Effector memory CD8-positive, alpha-beta T cell (primary cell): ENCODE measurements at regions not wholly inside any gene's neighbourhood (a gene's known extent, or its start where the extent isn't known, plus 50 kb on each side); places are given as distances from the start of the nearest gene placed in this dataset.
A peak's percentile ranks its signal among the peaks of the same experiment; 100 is the strongest.
"Not testable (repeated sequence)": the region's sequence is repeated elsewhere in the genome, so short reads cannot be mapped to it uniquely, and the experiment has no call there.

Experiments
- ATAC-seq: fragments of 150-1000 bp; cut with Tn5 transposase; replicated peaks from 2 replicates; pipeline ENCODE4 v1.10.0; 2021; ENCODE audit warnings: mild to moderate bottlenecking, moderate library complexity
- DNase-seq, 3 experiments: peaks; one replicate each; pipeline ENCODE4 v3.0.0; 2021
- H3K27ac Mint-ChIP-seq, 2 donors: one replicate each; pipeline ENCODE4 v1.8.0; 2022; ENCODE audit warnings: mild to moderate bottlenecking in 2 of 2, mixed read lengths in 2 of 2, moderate library complexity in 2 of 2
- H3K27me3 Mint-ChIP-seq, 2 donors: one replicate each; pipeline ENCODE4 v1.8.0; 2022; ENCODE audit warnings: mixed read lengths in 2 of 2
- H3K36me3 Mint-ChIP-seq: one replicate; pipeline ENCODE4 v1.8.0; 2022; ENCODE audit warnings: mild to moderate bottlenecking, moderate library complexity, mixed read lengths; ENCODE audit not compliant: insufficient read depth
- H3K4me1 Mint-ChIP-seq, 2 donors: one replicate each; pipeline ENCODE4 v1.8.0; 2022; ENCODE audit warnings: low read depth in 2 of 2, mixed read lengths in 2 of 2
- H3K4me3 Mint-ChIP-seq, 2 donors: one replicate each; pipeline ENCODE4 v1.8.0; 2022; ENCODE audit warnings: mild to moderate bottlenecking in 2 of 2, mixed read lengths in 2 of 2, moderate library complexity in 2 of 2
- H3K9me3 Mint-ChIP-seq, 2 donors: one replicate each; pipeline ENCODE4 v1.8.0; 2022; ENCODE audit warnings: mixed read lengths in 2 of 2

- peak; percentile 10 to 30 (median 14) for DNase-seq
- not testable (repeated sequence) for ATAC-seq, H3K9me3 Mint-ChIP-seq, H3K4me3 Mint-ChIP-seq
- H3K36me3 Mint-ChIP-seq = peaks cover 29% of the 10 kb centered on the region
- H3K27me3 Mint-ChIP-seq = peaks cover 12 to 16% of the 10 kb centered on the region in 2 donors
- peak overlapping the region; percentile 90 to 96 for H3K27ac Mint-ChIP-seq
- peaks cover 14 to 19% of the 10 kb centered on the region in 2 donors for H3K4me1 Mint-ChIP-seq
Observed at GRCh38 chr3:197459571-197459970, 96.2 kb downstream of the BDH1 start.

- peak overlapping the region in 1 of 2 donors; percentile 64 for H3K4me3 Mint-ChIP-seq
- peaks cover 29% of the 10 kb centered on the region for H3K36me3 Mint-ChIP-seq
- H3K27ac Mint-ChIP-seq = peak overlapping the region; percentile 90 to 96
Observed at GRCh38 chr3:197458906-197459470, 96.8 kb downstream of the BDH1 start.

GRCh38 chr3:197458179-197458707 lies 97.5 kb downstream of the BDH1 start:
- peak overlapping the region; percentile 10 to 27 for H3K4me3 Mint-ChIP-seq
- ATAC-seq = peak; percentile 52
- H3K27ac Mint-ChIP-seq = peak overlapping the region; percentile 90 to 96
- peaks cover 29% of the 10 kb centered on the region for H3K36me3 Mint-ChIP-seq
- DNase-seq = peak in 2 of 3 experiments; percentile 15 to 18
- no peaks in the 10 kb centered on the region for H3K9me3 Mint-ChIP-seq
- peaks cover 8 to 10% of the 10 kb centered on the region in 2 donors for H3K27me3 Mint-ChIP-seq
- peaks cover 14 to 19% of the 10 kb centered on the region in 2 donors for H3K4me1 Mint-ChIP-seq

More at GRCh38 chr3:197458906-197459470, 96.8 kb downstream of the BDH1 start:
- peaks cover 14 to 19% of the 10 kb centered on the region in 2 donors for H3K4me1 Mint-ChIP-seq
- H3K9me3 Mint-ChIP-seq = no peaks in the 10 kb centered on the region
- H3K27me3 Mint-ChIP-seq = peaks cover 8 to 10% of the 10 kb centered on the region in 2 donors
- no peak for ATAC-seq
- DNase-seq = no peak

- Mint-ChIP-seq H3K4me3 (peak overlapping the region; percentile 90 to 93), H3K36me3 (peaks cover 30% of the 10 kb centered on the region), H3K27ac (peak overlapping the region; percentile 69 to 85), H3K9me3 (no peaks in the 10 kb centered on the region), H3K27me3 (peaks cover 0 to 10% of the 10 kb centered on the region in 2 donors), H3K4me1 (peaks cover 14 to 19% of the 10 kb centered on the region in 2 donors)
- ATAC-seq (peak; percentile 52), DNase-seq (peak in 1 of 3 experiments; percentile 15)
Observed at GRCh38 chr3:197456261-197457091, 99.3 kb downstream of the BDH1 start.

GRCh38 chr3:197454841-197455240 lies 100.9 kb downstream of the BDH1 start:
- peak overlapping the region in 1 of 2 donors; percentile 93 for H3K4me3 Mint-ChIP-seq
- H3K4me1 Mint-ChIP-seq = peaks cover 14 to 18% of the 10 kb centered on the region in 2 donors
- not testable (repeated sequence) for DNase-seq, H3K27ac Mint-ChIP-seq, ATAC-seq, H3K9me3 Mint-ChIP-seq
- peaks cover 0 to 10% of the 10 kb centered on the region in 2 donors for H3K27me3 Mint-ChIP-seq
- H3K36me3 Mint-ChIP-seq = peaks cover 21% of the 10 kb centered on the region

GRCh38 chr3:197454014-197454413 lies 101.8 kb downstream of the BDH1 start:
- no peak overlapping the region for H3K27ac Mint-ChIP-seq
- ATAC-seq = peak; percentile 61

GRCh38 chr3:197450810-197451209 lies 105.0 kb downstream of the BDH1 start:
- DNase-seq = no peak
- Mint-ChIP-seq H3K4me3 (no peak overlapping the region), H3K36me3 (peaks cover 7% of the 10 kb centered on the region), H3K9me3 (no peaks in the 10 kb centered on the region), H3K27ac (no peak overlapping the region), H3K4me1 (peaks cover 4 to 10% of the 10 kb centered on the region in 2 donors), H3K27me3 (peaks cover 7 to 32% of the 10 kb centered on the region in 2 donors)
- no peak for ATAC-seq

More at GRCh38 chr3:197454014-197454413, 101.8 kb downstream of the BDH1 start:
- peak in 1 of 3 experiments; percentile 17 for DNase-seq
- no peak overlapping the region for H3K4me3 Mint-ChIP-seq
- peaks cover 0 to 13% of the 10 kb centered on the region in 2 donors for H3K27me3 Mint-ChIP-seq
- H3K4me1 Mint-ChIP-seq = peaks cover 14 to 16% of the 10 kb centered on the region in 2 donors
- H3K9me3 Mint-ChIP-seq = no peaks in the 10 kb centered on the region
- peaks cover 13% of the 10 kb centered on the region for H3K36me3 Mint-ChIP-seq

GRCh38 chr3:197450308-197450707 lies 105.5 kb downstream of the BDH1 start:
- no peak overlapping the region for H3K4me3 Mint-ChIP-seq
- DNase-seq (no peak), ATAC-seq (no peak)
- H3K36me3 Mint-ChIP-seq = peaks cover 5% of the 10 kb centered on the region
- peaks cover 0 to 5% of the 10 kb centered on the region in 2 donors for H3K4me1 Mint-ChIP-seq
- peaks cover 7 to 30% of the 10 kb centered on the region in 2 donors for H3K27me3 Mint-ChIP-seq
- H3K9me3 Mint-ChIP-seq = no peaks in the 10 kb centered on the region
- H3K27ac Mint-ChIP-seq = no peak overlapping the region

GRCh38 chr3:197449181-197449580 lies 106.6 kb downstream of the BDH1 start:
- ATAC-seq, H3K4me3 Mint-ChIP-seq, H3K36me3 Mint-ChIP-seq, DNase-seq, H3K27ac Mint-ChIP-seq, H3K4me1 Mint-ChIP-seq, H3K9me3 Mint-ChIP-seq: not testable (repeated sequence)
- peaks cover 15 to 40% of the 10 kb centered on the region in 2 donors for H3K27me3 Mint-ChIP-seq

- not testable (repeated sequence) for H3K36me3 Mint-ChIP-seq, H3K9me3 Mint-ChIP-seq, H3K4me1 Mint-ChIP-seq, ATAC-seq, DNase-seq, H3K27ac Mint-ChIP-seq, H3K4me3 Mint-ChIP-seq
- H3K27me3 Mint-ChIP-seq = peaks cover 24 to 54% of the 10 kb centered on the region in 2 donors
Observed at GRCh38 chr3:197447781-197448180, 108.0 kb downstream of the BDH1 start.

- no peaks in the 10 kb centered on the region for H3K9me3 Mint-ChIP-seq
- no peak for DNase-seq
- H3K4me1 Mint-ChIP-seq = peaks cover 0 to 3% of the 10 kb centered on the region in 2 donors
- H3K27ac Mint-ChIP-seq = no peak overlapping the region
- peaks cover 30 to 58% of the 10 kb centered on the region in 2 donors for H3K27me3 Mint-ChIP-seq
- ATAC-seq = no peak
- no peaks in the 10 kb centered on the region for H3K36me3 Mint-ChIP-seq
- no peak overlapping the region for H3K4me3 Mint-ChIP-seq
Observed at GRCh38 chr3:197447057-197447456, 108.7 kb downstream of the BDH1 start.

- ATAC-seq = no peak
- peaks cover 0 to 3% of the 10 kb centered on the region in 2 donors for H3K4me1 Mint-ChIP-seq
- H3K4me3 Mint-ChIP-seq = no peak overlapping the region
- no peaks in the 10 kb centered on the region for H3K36me3 Mint-ChIP-seq
- no peak for DNase-seq
- no peak overlapping the region for H3K27ac Mint-ChIP-seq
- no peaks in the 10 kb centered on the region for H3K9me3 Mint-ChIP-seq
- H3K27me3 Mint-ChIP-seq = peaks cover 34 to 62% of the 10 kb centered on the region in 2 donors
Observed at GRCh38 chr3:197446700-197447056, 109.1 kb downstream of the BDH1 start.

GRCh38 chr3:197445896-197446699 lies 109.7 kb downstream of the BDH1 start:
- no peak for DNase-seq
- Mint-ChIP-seq H3K36me3 (no peaks in the 10 kb centered on the region), H3K4me3 (no peak overlapping the region), H3K4me1 (peaks cover 0 to 3% of the 10 kb centered on the region in 2 donors), H3K27ac (no peak overlapping the region), H3K27me3 (peaks cover 39 to 64% of the 10 kb centered on the region in 2 donors), H3K9me3 (no peaks in the 10 kb centered on the region)
- no peak for ATAC-seq
